ENCODE measurements at regions not wholly inside any gene's neighbourhood (a gene's known extent, or its start where the extent isn't known, plus 50 kb on each side); places are given as distances from the start of the nearest gene placed in this dataset.

- no peak overlapping the region for H2AK5ac ChIP-seq (ENCODE audit: low read depth, low read length)
- no peak overlapping the region for H2AFZ ChIP-seq (replicated peaks; ENCODE audit: low read length, poor library complexity)
- BruUV-seq (replicated peaks) = no TSS peak
- H2BK120ac ChIP-seq (ENCODE audit: low read depth, low read length) = no peak overlapping the region
- H3K23ac ChIP-seq (ENCODE audit: low read depth, low read length) = no peak overlapping the region
- no peak for ATAC-seq (ENCODE audit: low read depth)
- H4K5ac ChIP-seq (ENCODE audit: low read depth, low read length) = no peak overlapping the region
- POLR2A ChIA-PET (ENCODE audit: unreplicated experiment) = no interaction called here
- H2BK15ac ChIP-seq (ENCODE audit: low read depth, low read length) = no peak overlapping the region
- H4K91ac ChIP-seq (ENCODE audit: insufficient read depth, low read depth, low read length) = no peak overlapping the region
- no peak overlapping the region for H3K4me2 ChIP-seq (ENCODE audit: low read depth, low read length)
- intact Hi-C loops (cut with micrococcal nuclease) (no loop called here), dilution Hi-C loops (cut with HindIII; ENCODE audit: low sequenced_read_pairs, unreplicated experiment) (no loop called here), in situ Hi-C loops (cut with MboI; ENCODE audit: low sequenced_read_pairs) (no loop called here)
- H3K9ac ChIP-seq (ENCODE audit: low read depth, low read length) = no peak overlapping the region
- no peak overlapping the region for H3K56ac ChIP-seq (ENCODE audit: extremely low read depth, insufficient read depth, low read length)
- H3K9me1 ChIP-seq (ENCODE audit: insufficient read depth, low read length) = no peaks in the 10 kb centered on the region
- H2BK5ac ChIP-seq (ENCODE audit: low read depth, low read length, poor library complexity, severe bottlenecking) = no peak overlapping the region
- H3K4me1 ChIP-seq (ENCODE audit: control insufficient read depth, insufficient read depth, low read length) = no peaks in the 10 kb centered on the region
- no peak overlapping the region for H3K18ac ChIP-seq (ENCODE audit: low read depth, low read length)
- DNase-seq = no peak
- H3K27ac ChIP-seq (ENCODE audit: insufficient read depth, low read length) = no peak overlapping the region
- no peak overlapping the region for H2BK20ac ChIP-seq (ENCODE audit: low read depth, low read length)
- H3K36me3 ChIP-seq (ENCODE audit: control insufficient read depth, insufficient read depth, low read length) = no peaks in the 10 kb centered on the region
- CTCF ChIA-PET = no interaction called here
- TF ChIP-seq MXI1 (IDR thresholded peaks at IDR 0.05; ENCODE audit: borderline replicate concordance, low read depth, low read length) (no peak), MAFK (IDR thresholded peaks at IDR 0.05; ENCODE audit: low read depth, low read length) (no peak), RFX5 (IDR thresholded peaks at IDR 0.05; ENCODE audit: low read depth, low read length) (no peak), BHLHE40 (IDR thresholded peaks at IDR 0.05; ENCODE audit: low read depth, low read length) (no peak), NFE2L2 (IDR thresholded peaks at IDR 0.05; ENCODE audit: low read depth, low read length) (no peak), CEBPB (IDR thresholded peaks at IDR 0.05; ENCODE audit: low read depth, low read length) (no peak), CHD1 (IDR thresholded peaks at IDR 0.05; ENCODE audit: low read depth, low read length) (no peak), CTCF (conservative IDR thresholded peaks at IDR 0.05; ENCODE audit: low read depth, low read length) (no peak), RCOR1 (IDR thresholded peaks at IDR 0.05; ENCODE audit: insufficient replicate concordance, low read length) (no peak), MAZ (IDR thresholded peaks at IDR 0.05; ENCODE audit: borderline replicate concordance, low read depth, low read length) (no peak), ELK1 (IDR thresholded peaks at IDR 0.05; ENCODE audit: borderline replicate concordance, low read depth, low read length) (no peak), RAD21 (IDR thresholded peaks at IDR 0.05; ENCODE audit: low read length) (no peak), USF2 (IDR thresholded peaks at IDR 0.05; ENCODE audit: low read depth, low read length) (no peak)
- no peaks in the 10 kb centered on the region for H3K9me3 ChIP-seq (ENCODE audit: control insufficient read depth, insufficient read depth, low read length)
- no peaks in the 10 kb centered on the region for H3K27me3 ChIP-seq (ENCODE audit: control insufficient read depth, insufficient read depth, low read length)
- no peak overlapping the region for H2AK9ac ChIP-seq (replicated peaks; ENCODE audit: low read depth, low read length, poor library complexity)
- no peaks in the 10 kb centered on the region for H4K20me1 ChIP-seq (ENCODE audit: insufficient read depth, low read length)
- no CpG with 5 or more reads among the region's 1 CpG for WGBS, 2 experiments (ENCODE audit: extremely low coverage in 2 of 2, insufficient read length in 1 of 2)
- H3K4ac ChIP-seq (ENCODE audit: low read depth, low read length) = no peak overlapping the region
- no peak overlapping the region for H3K14ac ChIP-seq (replicated peaks; ENCODE audit: low read depth, low read length)
- no peaks in the 10 kb centered on the region for H3K79me1 ChIP-seq (ENCODE audit: low read depth in 1 of 2, low read length in 2 of 2)
- no peak overlapping the region for H3K4me3 ChIP-seq (ENCODE audit: insufficient read depth, low read depth, low read length)
- no peak overlapping the region for H4K8ac ChIP-seq (ENCODE audit: low read depth in 2 of 2, low read length in 2 of 2)
These were observed 246.9 kb downstream of the PAPSS1 start for GRCh38 chr4:107473126-107473525.
